ENCODE measurements at regions not wholly inside any gene's neighbourhood (a gene's known extent, or its start where the extent isn't known, plus 50 kb on each side); places are given as distances from the start of the nearest gene placed in this dataset.

DNA sequence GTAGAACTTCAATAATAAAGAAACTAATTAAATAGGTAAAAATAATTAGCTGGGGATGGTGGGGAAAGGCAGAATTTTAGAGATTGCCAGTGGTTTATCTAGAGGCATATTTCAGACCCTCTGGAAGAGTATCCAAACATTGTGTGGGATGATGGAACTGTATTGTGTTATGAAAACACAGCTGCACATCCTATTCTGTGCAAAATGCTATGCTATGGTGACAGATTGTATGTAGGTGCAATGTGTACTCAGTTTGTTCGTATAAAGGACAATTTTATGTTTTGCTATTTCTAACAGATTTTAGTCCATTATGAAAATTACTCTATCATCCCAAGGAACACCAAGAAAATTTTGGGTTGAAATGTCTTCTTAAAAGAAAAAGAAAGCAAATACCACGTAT is 1054.7 kb downstream of the PDHA2 start:
- in situ Hi-C loops (cut with MboI; ENCODE audit: low sequenced_read_pairs, unreplicated experiment), result no loop called here
- TF ChIP-seq, protein P1, sequence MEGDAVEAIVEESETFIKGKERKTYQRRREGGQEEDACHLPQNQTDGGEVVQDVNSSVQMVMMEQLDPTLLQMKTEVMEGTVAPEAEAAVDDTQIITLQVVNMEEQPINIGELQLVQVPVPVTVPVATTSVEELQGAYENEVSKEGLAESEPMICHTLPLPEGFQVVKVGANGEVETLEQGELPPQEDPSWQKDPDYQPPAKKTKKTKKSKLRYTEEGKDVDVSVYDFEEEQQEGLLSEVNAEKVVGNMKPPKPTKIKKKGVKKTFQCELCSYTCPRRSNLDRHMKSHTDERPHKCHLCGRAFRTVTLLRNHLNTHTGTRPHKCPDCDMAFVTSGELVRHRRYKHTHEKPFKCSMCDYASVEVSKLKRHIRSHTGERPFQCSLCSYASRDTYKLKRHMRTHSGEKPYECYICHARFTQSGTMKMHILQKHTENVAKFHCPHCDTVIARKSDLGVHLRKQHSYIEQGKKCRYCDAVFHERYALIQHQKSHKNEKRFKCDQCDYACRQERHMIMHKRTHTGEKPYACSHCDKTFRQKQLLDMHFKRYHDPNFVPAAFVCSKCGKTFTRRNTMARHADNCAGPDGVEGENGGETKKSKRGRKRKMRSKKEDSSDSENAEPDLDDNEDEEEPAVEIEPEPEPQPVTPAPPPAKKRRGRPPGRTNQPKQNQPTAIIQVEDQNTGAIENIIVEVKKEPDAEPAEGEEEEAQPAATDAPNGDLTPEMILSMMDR (IDR thresholded peaks at IDR 0.05; ENCODE audit: borderline replicate concordance, control extremely low read depth, extremely low read depth, insufficient read depth, missing control alignments), result no peak
- DNase-seq (ENCODE audit: low spot score), result no peak

DNA sequence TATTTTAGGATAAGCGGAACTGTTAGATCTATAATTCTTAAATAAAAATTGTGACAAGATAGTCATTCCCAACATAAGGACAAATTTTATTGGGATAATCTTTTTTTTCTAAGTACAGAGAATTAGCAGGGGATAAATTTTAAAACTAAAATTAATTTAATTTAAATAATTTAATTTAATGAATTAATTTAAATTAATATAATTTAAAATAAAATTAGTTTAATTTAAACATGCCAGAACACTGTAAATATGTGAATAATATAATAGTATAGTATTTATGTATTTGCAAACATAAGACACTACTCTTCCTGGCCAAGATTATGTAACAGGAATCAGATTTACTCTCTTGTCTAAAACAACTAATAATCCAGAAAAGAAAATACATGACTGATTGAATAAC is 1055.9 kb downstream of the PDHA2 start:
- DNase-seq (ENCODE audit: low spot score), result no peak
- in situ Hi-C loops (cut with MboI; ENCODE audit: low sequenced_read_pairs, unreplicated experiment), result no loop called here
- TF ChIP-seq, protein P1 (IDR thresholded peaks at IDR 0.05; ENCODE audit: borderline replicate concordance, control extremely low read depth, extremely low read depth, insufficient read depth, missing control alignments), result no peak

DNA sequence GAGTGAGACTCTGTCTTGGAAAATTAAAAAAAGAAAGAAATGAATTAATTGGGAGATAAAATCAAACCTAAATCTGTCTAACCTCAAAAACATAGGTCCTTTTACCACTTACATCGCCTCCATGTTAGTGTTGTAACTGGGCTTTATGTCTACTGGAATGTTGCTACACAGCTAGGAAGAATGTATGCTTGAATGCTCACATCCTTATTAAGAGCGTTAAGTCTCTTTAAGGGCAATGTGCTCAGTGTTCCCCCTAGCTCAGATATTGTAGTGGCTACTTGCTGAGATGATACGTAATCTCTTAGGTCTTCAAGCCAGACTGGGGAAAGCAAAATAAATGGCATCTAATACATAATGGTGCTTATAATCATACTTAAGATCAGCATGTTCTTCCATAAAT is 1072.8 kb downstream of the PDHA2 start:
- TF ChIP-seq, protein P1 (IDR thresholded peaks at IDR 0.05; ENCODE audit: borderline replicate concordance, control extremely low read depth, extremely low read depth, insufficient read depth, missing control alignments), result no peak
- DNase-seq (ENCODE audit: low spot score), result no peak
- in situ Hi-C loops (cut with MboI; ENCODE audit: low sequenced_read_pairs, unreplicated experiment), result no loop called here

DNA sequence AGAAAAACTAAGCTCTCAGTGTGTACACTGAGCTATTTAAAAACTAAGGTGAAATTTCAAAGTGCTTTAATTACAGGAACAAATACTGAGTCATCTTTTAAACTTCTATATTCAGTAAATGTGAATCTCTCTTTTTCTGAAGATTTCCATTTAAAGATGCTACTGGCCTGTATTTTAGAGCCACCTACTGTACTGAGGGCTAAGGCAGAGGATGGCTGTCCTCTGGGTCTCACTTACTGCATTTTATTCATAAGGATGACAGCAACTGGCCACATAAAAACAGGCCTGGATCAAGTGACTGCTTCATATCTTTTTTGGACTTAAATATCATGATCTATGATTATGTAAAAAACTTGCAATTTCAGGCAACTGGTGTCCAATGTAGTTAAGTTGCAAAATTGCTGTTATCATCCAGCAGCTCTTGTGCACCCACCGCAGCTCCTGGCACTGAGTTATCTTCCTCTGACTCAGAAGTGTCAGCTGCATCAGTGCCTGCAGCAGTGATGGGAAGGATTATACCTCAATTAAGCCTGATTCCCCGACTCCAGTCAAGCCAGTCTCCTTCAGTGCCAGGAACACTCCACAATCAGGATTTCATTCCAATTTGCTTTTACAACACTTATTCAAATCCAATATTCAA is 1073.7 kb downstream of the PDHA2 start:
- in situ Hi-C loops (cut with MboI; ENCODE audit: low sequenced_read_pairs, unreplicated experiment), result no loop called here
- TF ChIP-seq, protein P1 (IDR thresholded peaks at IDR 0.05; ENCODE audit: borderline replicate concordance, control extremely low read depth, extremely low read depth, insufficient read depth, missing control alignments), result no peak
- DNase-seq (ENCODE audit: low spot score), result no peak

DNA sequence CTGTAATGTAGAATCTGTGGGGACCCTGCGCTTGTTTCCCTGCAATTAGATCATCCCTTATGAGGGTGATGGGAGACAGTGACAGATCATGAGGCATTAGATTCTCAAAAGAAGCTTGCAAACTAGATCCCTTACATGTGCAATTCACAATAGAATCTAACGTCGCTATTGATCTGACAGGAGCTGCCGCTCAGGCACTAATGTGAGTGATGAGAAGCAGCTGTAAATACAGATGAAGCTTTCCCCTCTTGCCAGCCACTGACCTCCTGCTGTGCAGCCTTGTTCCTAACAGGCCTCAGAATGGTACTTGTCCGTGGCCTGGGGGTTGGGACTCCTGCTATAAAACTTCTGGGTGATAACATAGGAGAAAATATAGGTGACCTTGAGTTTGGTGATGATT is 1076.8 kb downstream of the PDHA2 start:
- DNase-seq (ENCODE audit: low spot score), result no peak
- in situ Hi-C loops (cut with MboI; ENCODE audit: low sequenced_read_pairs, unreplicated experiment), result no loop called here
- TF ChIP-seq, protein P1 (IDR thresholded peaks at IDR 0.05; ENCODE audit: borderline replicate concordance, control extremely low read depth, extremely low read depth, insufficient read depth, missing control alignments), result no peak

DNA sequence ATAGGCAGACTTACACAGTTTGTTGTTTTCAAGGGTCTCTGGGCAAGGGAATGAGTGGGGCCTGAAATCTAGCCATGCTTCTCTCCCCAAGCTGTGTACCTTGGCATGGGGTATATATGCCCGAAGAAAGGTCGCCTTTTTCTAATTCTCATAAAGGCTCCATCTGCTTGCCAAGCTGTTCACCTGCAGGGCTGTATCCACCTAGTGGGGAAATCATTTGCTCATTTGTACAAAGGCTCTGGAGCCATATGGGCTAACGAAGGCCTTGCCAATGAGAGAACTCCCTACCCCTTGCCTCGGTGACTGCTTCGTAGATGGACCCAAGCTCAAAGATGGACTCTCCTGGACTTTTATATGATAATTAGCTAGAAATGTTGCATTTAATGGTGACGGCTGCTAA is 1097.0 kb downstream of the PDHA2 start:
- no peak for DNase-seq (ENCODE audit: low spot score)
- TF ChIP-seq, protein P1 (IDR thresholded peaks at IDR 0.05; ENCODE audit: borderline replicate concordance, control extremely low read depth, extremely low read depth, insufficient read depth, missing control alignments), result no peak
- in situ Hi-C loops (cut with MboI; ENCODE audit: low sequenced_read_pairs, unreplicated experiment), result no loop called here

Data from GM13976 (cell line).